ENCODE measurements at regions not wholly inside any gene's neighbourhood (a gene's known extent, or its start where the extent isn't known, plus 50 kb on each side); places are given as distances from the start of the nearest gene placed in this dataset.
"Not testable (repeated sequence)": the region's sequence is repeated elsewhere in the genome, so short reads cannot be mapped to it uniquely, and the experiment has no call there.

DNA sequence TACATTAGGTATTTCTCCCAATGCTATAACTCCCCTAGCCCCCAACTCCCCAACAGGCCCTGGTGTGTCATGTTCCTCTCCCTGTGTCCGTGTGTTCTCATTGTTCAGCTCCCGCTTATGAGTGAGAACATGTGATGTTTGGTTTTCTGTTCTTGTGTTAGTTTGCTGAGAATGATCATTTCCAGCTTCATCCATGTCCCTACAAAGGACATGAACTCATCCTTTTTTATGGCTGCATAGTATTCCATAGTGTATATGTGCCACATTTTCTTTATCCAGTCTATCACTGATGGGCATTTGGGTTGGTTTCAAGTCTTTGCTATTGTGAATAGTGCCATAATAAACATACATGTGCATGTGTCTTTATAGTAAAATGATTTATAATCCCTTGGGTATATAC, 306.9 kb downstream of the TBC1D4 start:
- not testable (repeated sequence) for H3K36me3 ChIP-seq (ENCODE audit: control insufficient read depth in 1 of 2, insufficient read depth in 2 of 2, low read length in 2 of 2); H3K27me3 ChIP-seq (ENCODE audit: low read depth, low read length); H3K9me3 ChIP-seq (ENCODE audit: control insufficient read depth in 1 of 2, low read length in 2 of 2); H3K4me1 ChIP-seq (ENCODE audit: control insufficient read depth in 1 of 2, insufficient read depth in 2 of 2, low read length in 2 of 2); H3K27ac ChIP-seq (ENCODE audit: low read length); H3K4me3 ChIP-seq (ENCODE audit: low read depth in 1 of 2, low read length in 2 of 2)

DNA sequence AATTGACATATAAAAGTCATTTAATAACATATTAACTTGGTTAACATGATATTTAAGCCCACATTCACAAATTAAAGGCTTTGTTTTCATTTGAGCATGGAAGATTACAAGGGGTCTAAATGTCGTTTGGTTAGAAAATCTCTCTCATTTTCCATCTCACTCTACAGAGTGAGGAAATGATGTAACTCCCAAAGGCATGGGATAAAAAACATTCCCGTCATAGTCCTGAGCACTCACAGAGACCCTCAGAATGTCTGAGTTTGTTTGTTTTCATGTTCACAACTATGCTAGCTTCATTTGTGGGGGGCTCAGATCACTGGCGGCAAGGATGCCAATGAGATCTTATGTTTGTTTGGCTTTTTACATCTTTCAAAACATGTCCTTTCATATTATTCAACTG, 307.5 kb downstream of the TBC1D4 start:
- no peaks in the 10 kb centered on the region for H3K4me1 ChIP-seq (ENCODE audit: control insufficient read depth in 1 of 2, insufficient read depth in 2 of 2, low read length in 2 of 2)
- no peaks in the 10 kb centered on the region for H3K27me3 ChIP-seq (ENCODE audit: low read depth, low read length)
- no peak overlapping the region for H3K4me3 ChIP-seq (ENCODE audit: low read depth in 1 of 2, low read length in 2 of 2)
- no peak overlapping the region for H3K27ac ChIP-seq (ENCODE audit: low read length)
- H3K9me3 ChIP-seq (ENCODE audit: control insufficient read depth in 1 of 2, low read length in 2 of 2) = no peaks in the 10 kb centered on the region
- no peaks in the 10 kb centered on the region for H3K36me3 ChIP-seq (ENCODE audit: control insufficient read depth in 1 of 2, insufficient read depth in 2 of 2, low read length in 2 of 2)

DNA sequence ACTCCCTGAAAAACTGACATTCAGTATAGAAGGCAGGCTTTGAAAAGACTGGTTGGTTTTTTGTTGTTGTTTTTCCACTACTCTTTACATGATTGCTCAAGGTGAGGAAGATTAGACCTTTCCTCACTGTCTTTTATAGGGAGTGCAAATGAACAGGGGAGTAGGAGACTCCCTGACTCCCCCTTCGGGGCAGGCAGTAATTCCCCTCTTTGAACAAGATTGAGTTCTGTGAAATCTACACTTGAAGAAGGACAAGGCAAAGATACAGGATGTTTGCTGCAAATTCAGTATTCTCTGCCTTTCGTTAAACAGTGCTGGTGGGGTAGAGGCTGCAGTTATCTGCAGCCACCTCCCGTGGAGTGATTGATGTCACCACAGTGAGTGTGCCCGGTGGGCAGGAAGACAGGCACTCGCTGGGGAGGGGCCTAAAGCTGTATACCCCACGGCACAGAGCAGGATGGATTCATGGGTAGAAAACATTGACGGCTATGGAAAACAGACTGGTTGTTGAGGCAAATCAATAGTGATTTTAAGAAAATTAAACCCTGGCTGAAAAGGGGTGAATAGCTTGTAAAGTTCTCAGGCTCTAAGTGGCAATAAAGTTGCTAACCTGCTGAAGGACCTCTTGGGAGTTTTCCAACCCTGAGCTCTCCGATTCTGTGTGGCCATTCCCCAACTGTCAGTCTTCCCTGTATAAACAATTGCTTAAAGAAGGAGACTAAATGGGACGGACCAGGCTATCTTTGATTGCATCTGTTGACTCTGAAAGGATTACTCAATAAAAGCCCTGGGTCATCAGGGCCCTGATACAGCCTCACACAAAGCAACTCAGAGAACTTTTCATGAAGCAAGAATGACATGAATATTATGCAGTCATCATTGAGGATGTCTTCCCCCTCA, 308.3 kb downstream of the TBC1D4 start:
- Histone ChIP-seq H3K27me3 (ENCODE audit: low read depth, low read length) (no peaks in the 10 kb centered on the region), H3K4me1 (ENCODE audit: control insufficient read depth in 1 of 2, insufficient read depth in 2 of 2, low read length in 2 of 2) (no peaks in the 10 kb centered on the region), H3K27ac (ENCODE audit: low read length) (no peak overlapping the region), H3K4me3 (ENCODE audit: low read depth in 1 of 2, low read length in 2 of 2) (no peak overlapping the region), H3K36me3 (ENCODE audit: control insufficient read depth in 1 of 2, insufficient read depth in 2 of 2, low read length in 2 of 2) (no peaks in the 10 kb centered on the region), H3K9me3 (ENCODE audit: control insufficient read depth in 1 of 2, low read length in 2 of 2) (no peaks in the 10 kb centered on the region)

DNA sequence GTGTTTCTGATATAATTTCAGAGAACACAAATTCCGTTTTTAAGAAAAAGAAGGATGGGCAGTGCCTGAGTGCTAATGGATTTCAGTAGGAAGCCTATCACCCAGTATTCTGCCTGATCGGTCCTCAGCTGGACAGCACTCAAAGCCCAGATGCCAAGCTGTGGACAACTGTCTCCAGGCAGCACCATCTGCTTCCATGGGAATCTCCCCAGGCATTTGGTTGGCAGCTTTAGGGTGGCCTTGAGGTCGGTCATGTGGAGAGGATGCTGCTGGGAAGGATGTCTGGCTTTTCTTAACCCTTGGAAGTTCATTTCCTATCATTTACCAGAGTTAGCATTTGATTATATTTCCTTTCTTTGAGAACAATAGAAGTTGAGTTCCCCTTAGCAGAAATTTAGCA, 311.7 kb downstream of the TBC1D4 start:
- Histone ChIP-seq H3K27ac (ENCODE audit: low read length) (no peak overlapping the region), H3K4me1 (ENCODE audit: control insufficient read depth in 1 of 2, insufficient read depth in 2 of 2, low read length in 2 of 2) (no peaks in the 10 kb centered on the region), H3K36me3 (ENCODE audit: control insufficient read depth in 1 of 2, insufficient read depth in 2 of 2, low read length in 2 of 2) (no peaks in the 10 kb centered on the region), H3K9me3 (ENCODE audit: control insufficient read depth in 1 of 2, low read length in 2 of 2) (no peaks in the 10 kb centered on the region), H3K27me3 (ENCODE audit: low read depth, low read length) (no peaks in the 10 kb centered on the region), H3K4me3 (ENCODE audit: low read depth in 1 of 2, low read length in 2 of 2) (no peak overlapping the region)

DNA sequence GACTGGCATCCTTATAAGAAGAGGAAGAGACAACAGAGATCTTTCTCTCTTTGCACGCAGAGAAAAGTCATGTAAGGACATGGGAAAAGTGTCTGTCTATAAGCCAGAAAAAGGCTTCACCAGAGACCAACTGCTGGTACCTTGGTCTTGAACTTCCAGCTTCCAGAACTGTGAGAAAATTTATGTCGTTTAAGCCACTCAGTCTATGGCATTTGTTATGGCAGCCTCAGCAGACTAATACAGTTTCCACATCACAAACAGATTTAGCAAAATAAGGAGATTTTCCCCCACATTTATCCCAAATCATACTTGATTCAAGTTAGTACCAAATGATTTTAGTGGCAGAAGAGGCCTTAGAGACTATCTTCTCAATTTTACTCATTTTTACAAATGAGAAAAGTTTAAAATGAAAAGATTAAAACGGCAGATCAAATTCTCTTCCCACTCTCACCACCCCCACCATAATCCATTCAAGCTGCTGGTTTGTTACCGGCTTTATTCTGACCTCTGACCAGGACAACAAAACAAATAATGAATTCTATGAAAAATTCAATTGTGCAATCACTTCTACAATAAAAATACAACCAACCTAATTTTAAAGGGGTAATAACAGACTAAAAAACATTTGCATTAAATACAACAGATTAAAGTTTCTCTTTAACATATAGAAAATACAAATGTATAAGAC, 316.3 kb downstream of the TBC1D4 start:
- Histone ChIP-seq H3K36me3 (ENCODE audit: control insufficient read depth in 1 of 2, insufficient read depth in 2 of 2, low read length in 2 of 2) (no peaks in the 10 kb centered on the region), H3K4me1 (ENCODE audit: control insufficient read depth in 1 of 2, insufficient read depth in 2 of 2, low read length in 2 of 2) (no peaks in the 10 kb centered on the region), H3K9me3 (ENCODE audit: control insufficient read depth in 1 of 2, low read length in 2 of 2) (no peaks in the 10 kb centered on the region), H3K4me3 (ENCODE audit: low read depth in 1 of 2, low read length in 2 of 2) (no peak overlapping the region), H3K27ac (ENCODE audit: low read length) (no peak overlapping the region), H3K27me3 (ENCODE audit: low read depth, low read length) (no peaks in the 10 kb centered on the region)

DNA sequence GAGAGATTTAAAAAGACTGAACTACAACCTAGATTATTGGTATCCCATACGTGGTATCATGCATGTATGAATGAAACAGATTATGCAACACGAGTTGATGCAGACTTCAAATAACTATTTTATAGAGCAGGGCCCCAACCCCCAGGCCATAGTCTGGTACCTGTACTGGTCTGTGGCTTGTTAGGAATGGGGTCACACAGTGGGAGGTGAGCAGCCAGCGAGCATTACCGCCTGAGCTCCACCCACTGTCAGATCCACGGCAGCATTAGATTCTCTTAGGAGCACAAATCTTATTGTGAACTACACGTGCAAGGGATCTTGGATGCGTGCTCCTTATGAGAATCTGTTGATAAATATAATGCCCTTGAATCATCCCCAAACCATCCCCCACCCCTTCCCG, 320.2 kb downstream of the TBC1D4 start:
- no peaks in the 10 kb centered on the region for H3K27me3 ChIP-seq (ENCODE audit: low read depth, low read length)
- H3K9me3 ChIP-seq (ENCODE audit: control insufficient read depth in 1 of 2, low read length in 2 of 2) = no peaks in the 10 kb centered on the region
- H3K4me3 ChIP-seq (ENCODE audit: low read depth in 1 of 2, low read length in 2 of 2) = no peak overlapping the region
- no peak overlapping the region for H3K27ac ChIP-seq (ENCODE audit: low read length)
- H3K36me3 ChIP-seq (ENCODE audit: control insufficient read depth in 1 of 2, insufficient read depth in 2 of 2, low read length in 2 of 2) = no peaks in the 10 kb centered on the region
- no peaks in the 10 kb centered on the region for H3K4me1 ChIP-seq (ENCODE audit: control insufficient read depth in 1 of 2, insufficient read depth in 2 of 2, low read length in 2 of 2)

DNA sequence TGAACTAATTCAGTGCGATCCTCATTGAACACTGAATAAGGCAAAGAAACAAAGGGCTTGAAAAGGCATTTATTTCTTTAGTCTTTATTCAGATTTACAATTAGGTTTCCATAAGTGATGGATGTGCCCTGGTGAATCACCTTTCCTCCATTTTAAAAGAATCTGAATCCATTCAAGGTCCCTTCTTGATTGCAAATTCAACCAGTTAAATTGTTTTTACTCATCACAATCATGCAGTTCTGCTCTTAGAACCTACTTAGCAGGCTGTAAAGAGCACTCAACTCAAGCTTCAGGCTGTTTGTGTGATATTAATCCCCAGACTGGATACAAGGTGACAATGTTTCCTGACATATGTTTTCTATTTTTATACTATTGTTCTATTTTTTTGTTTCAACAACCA, 321.0 kb downstream of the TBC1D4 start:
- Histone ChIP-seq H3K27ac (ENCODE audit: low read length) (no peak overlapping the region), H3K36me3 (ENCODE audit: control insufficient read depth in 1 of 2, insufficient read depth in 2 of 2, low read length in 2 of 2) (no peaks in the 10 kb centered on the region), H3K27me3 (ENCODE audit: low read depth, low read length) (no peaks in the 10 kb centered on the region), H3K4me3 (ENCODE audit: low read depth in 1 of 2, low read length in 2 of 2) (no peak overlapping the region), H3K9me3 (ENCODE audit: control insufficient read depth in 1 of 2, low read length in 2 of 2) (peaks cover 3 to 5% of the 10 kb centered on the region in 2 donors), H3K4me1 (ENCODE audit: control insufficient read depth in 1 of 2, insufficient read depth in 2 of 2, low read length in 2 of 2) (no peaks in the 10 kb centered on the region)

DNA sequence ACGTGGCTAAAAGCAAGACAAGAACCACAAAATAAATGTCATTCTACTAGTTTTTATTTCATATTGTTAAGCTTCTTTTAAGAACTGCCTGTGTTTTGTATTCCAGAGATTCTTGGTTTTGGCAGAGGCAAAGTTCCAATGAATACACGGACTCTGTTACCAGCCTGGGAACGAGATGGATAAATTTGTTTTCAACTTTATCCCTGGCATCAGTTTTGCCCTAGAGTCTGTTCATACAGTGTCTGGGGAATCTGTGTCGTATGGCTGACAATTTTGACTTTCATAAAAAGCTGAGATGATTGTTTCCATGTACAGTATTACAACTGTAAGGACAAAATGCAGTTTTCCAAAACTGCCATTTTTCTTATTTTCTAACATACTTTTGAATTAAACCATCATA, 327.6 kb downstream of the TBC1D4 start:
- Histone ChIP-seq H3K27ac (ENCODE audit: low read length) (no peak overlapping the region), H3K4me1 (ENCODE audit: control insufficient read depth in 1 of 2, insufficient read depth in 2 of 2, low read length in 2 of 2) (no peaks in the 10 kb centered on the region), H3K9me3 (ENCODE audit: control insufficient read depth in 1 of 2, low read length in 2 of 2) (peaks cover 3 to 5% of the 10 kb centered on the region in 2 donors), H3K36me3 (ENCODE audit: control insufficient read depth in 1 of 2, insufficient read depth in 2 of 2, low read length in 2 of 2) (no peaks in the 10 kb centered on the region), H3K4me3 (ENCODE audit: low read depth in 1 of 2, low read length in 2 of 2) (no peak overlapping the region), H3K27me3 (ENCODE audit: low read depth, low read length) (no peaks in the 10 kb centered on the region)

DNA sequence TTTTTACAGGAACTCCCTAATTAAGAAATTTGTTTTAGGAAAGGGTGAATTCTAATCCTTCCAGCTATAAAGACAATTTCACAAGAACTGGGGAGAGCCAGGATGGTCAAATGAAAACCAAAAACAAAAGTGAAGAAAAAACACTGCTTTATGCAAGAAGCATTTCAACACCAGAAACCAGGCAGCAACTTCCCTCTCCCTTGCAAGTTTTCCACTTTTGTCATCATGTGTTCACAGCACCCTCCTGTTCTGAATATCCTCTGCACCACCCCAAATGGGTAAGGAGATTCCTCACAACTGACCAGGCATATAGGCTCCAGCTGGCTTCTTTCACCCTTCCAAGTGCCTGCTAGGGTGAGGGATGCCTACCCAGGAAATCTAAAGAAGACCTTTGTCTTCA, 328.1 kb downstream of the TBC1D4 start:
- Histone ChIP-seq H3K4me1 (ENCODE audit: control insufficient read depth in 1 of 2, insufficient read depth in 2 of 2, low read length in 2 of 2) (no peaks in the 10 kb centered on the region), H3K4me3 (ENCODE audit: low read depth in 1 of 2, low read length in 2 of 2) (no peak overlapping the region), H3K36me3 (ENCODE audit: control insufficient read depth in 1 of 2, insufficient read depth in 2 of 2, low read length in 2 of 2) (no peaks in the 10 kb centered on the region), H3K27me3 (ENCODE audit: low read depth, low read length) (no peaks in the 10 kb centered on the region), H3K27ac (ENCODE audit: low read length) (no peak overlapping the region), H3K9me3 (ENCODE audit: control insufficient read depth in 1 of 2, low read length in 2 of 2) (peaks cover 3 to 5% of the 10 kb centered on the region in 2 donors)

DNA sequence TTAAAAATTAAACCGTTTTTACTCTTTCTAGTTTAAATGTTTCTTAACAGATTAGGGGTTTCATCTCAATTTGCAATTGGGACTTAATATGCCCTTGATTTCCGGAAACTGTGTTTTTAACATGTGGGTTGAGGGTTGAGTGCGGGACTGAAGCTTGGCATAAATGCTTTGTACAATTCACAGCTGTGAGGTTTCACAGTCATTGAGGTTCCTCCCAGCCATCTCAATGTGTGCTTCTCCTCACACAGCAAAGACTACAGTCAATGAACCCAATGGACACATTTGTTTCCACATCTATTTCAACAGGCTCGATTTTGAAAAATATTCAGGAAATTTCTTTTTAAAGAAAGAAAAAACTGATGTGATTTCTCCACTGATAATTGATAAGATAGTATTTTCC, 328.6 kb downstream of the TBC1D4 start:
- no peaks in the 10 kb centered on the region for H3K36me3 ChIP-seq (ENCODE audit: control insufficient read depth in 1 of 2, insufficient read depth in 2 of 2, low read length in 2 of 2)
- no peaks in the 10 kb centered on the region for H3K27me3 ChIP-seq (ENCODE audit: low read depth, low read length)
- no peaks in the 10 kb centered on the region for H3K4me1 ChIP-seq (ENCODE audit: control insufficient read depth in 1 of 2, insufficient read depth in 2 of 2, low read length in 2 of 2)
- no peak overlapping the region for H3K27ac ChIP-seq (ENCODE audit: low read length)
- H3K9me3 ChIP-seq (ENCODE audit: control insufficient read depth in 1 of 2, low read length in 2 of 2) = peaks cover 3 to 5% of the 10 kb centered on the region in 2 donors
- H3K4me3 ChIP-seq (ENCODE audit: low read depth in 1 of 2, low read length in 2 of 2) = no peak overlapping the region

DNA sequence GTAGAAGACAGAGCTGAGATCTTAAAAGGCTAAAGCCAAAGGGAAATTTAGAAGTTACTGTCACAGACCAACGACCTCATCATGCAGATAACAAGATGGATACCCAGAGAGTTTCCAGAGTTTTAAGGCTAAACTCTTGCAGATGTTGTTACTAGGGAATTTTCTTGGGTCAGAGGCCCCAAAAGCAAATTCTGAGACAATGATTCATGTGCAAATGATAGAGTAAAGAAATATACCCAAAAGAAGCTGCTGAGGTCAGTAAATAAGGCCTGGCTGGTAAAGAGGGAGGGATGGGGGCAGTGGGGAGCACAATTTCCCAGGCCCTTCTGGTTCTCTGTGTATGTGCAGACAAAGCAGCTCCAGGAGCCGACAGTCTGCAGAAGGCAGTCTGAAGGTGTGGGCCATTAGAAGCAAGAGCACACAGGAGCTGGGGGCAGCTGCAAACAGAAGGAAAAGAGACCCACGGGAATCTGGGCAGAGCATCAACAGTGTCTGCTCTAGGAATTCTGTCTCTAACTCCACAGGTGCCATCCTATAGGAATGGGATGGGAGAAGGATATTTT, 330.8 kb downstream of the TBC1D4 start:
- Histone ChIP-seq H3K36me3 (ENCODE audit: control insufficient read depth in 1 of 2, insufficient read depth in 2 of 2, low read length in 2 of 2) (no peaks in the 10 kb centered on the region), H3K4me3 (ENCODE audit: low read depth in 1 of 2, low read length in 2 of 2) (no peak overlapping the region), H3K27ac (ENCODE audit: low read length) (no peak overlapping the region), H3K27me3 (ENCODE audit: low read depth, low read length) (no peaks in the 10 kb centered on the region), H3K9me3 (ENCODE audit: control insufficient read depth in 1 of 2, low read length in 2 of 2) (no peaks in the 10 kb centered on the region), H3K4me1 (ENCODE audit: control insufficient read depth in 1 of 2, insufficient read depth in 2 of 2, low read length in 2 of 2) (no peaks in the 10 kb centered on the region)

Measured in muscle layer of duodenum (tissue), 2 donors.